Left ventricle myocardium superior (tissue), 1 donor: ENCODE measurements at regions not wholly inside any gene's neighbourhood (a gene's known extent, or its start where the extent isn't known, plus 50 kb on each side); places are given as distances from the start of the nearest gene placed in this dataset.

Experiments used
- ATAC-seq: fragments of 200-7000 bp; cut with Tn5 transposase; one replicate; pipeline ENCODE4 v1.9.1; 2020; ENCODE audit warnings: mild to moderate bottlenecking, moderate library complexity
- DNase-seq: peaks from one replicate; pipeline ENCODE4 v3.0.0-alpha.2; 2020
- intact Hi-C: fragments of 100-400 bp; cut with micrococcal nuclease; formaldehyde crosslinking; loops from one replicate; pipeline ENCODE4 v1.11.0; 2022
- donor health status: DM: no; HTN: yes; CAD: no; lungs with severe emphysema.

DNA sequence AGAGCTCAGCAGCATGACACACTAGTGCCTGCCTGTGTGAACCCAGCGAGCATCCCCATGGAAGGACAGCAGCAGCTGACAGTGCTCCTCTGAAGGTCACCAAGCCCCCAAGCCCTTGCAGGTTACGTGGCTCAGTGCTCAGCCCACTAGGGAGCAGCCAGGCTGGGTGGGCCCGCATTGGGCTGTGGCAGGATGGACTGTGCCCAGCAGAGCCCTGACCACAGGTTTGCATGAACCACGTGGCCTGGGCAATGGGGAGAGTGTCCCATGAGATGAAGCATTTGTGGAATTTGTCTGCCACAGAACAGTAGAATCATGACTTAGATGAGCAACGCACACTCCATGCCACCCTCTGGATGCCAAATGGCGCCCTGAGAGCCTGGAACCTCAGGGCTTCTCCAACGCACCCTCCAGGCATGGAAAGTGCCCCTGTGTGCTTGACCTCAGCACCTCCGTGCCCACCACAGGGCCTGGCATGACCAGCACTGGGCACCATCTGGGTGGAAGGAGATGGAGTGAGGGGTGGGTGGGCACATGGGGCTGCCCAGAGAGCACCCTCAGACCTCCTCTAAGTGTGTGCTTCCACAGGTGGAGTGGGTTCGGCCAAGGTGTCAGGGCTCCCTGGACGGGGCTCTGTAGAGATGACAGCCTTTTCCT, 216.1 kb upstream of the RAB6C start:
- intact Hi-C loops, result no loop called here
- DNase-seq (no peak), ATAC-seq (no peak)

DNA sequence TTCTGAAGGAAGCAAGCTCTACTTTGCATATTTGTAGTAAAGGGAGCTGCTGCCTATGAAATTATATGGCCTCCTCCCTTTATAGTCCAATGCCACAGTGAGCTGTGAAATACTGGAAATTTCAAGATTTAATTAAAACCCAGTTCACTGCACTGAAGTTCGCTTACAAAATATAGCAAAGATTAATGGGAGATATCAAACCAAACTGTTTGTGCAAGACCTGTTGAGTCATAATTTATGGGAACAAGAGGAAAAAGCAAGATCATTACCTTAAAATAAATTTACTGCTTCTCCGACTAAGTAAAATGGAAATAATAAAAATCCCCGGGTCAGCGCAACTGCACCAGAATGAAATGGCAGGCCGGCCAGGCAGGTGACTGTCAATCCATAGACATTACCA, 215.5 kb upstream of the RAB6C start:
- DNase-seq, result no peak
- no peak for ATAC-seq
- intact Hi-C loops, result no loop called here

DNA sequence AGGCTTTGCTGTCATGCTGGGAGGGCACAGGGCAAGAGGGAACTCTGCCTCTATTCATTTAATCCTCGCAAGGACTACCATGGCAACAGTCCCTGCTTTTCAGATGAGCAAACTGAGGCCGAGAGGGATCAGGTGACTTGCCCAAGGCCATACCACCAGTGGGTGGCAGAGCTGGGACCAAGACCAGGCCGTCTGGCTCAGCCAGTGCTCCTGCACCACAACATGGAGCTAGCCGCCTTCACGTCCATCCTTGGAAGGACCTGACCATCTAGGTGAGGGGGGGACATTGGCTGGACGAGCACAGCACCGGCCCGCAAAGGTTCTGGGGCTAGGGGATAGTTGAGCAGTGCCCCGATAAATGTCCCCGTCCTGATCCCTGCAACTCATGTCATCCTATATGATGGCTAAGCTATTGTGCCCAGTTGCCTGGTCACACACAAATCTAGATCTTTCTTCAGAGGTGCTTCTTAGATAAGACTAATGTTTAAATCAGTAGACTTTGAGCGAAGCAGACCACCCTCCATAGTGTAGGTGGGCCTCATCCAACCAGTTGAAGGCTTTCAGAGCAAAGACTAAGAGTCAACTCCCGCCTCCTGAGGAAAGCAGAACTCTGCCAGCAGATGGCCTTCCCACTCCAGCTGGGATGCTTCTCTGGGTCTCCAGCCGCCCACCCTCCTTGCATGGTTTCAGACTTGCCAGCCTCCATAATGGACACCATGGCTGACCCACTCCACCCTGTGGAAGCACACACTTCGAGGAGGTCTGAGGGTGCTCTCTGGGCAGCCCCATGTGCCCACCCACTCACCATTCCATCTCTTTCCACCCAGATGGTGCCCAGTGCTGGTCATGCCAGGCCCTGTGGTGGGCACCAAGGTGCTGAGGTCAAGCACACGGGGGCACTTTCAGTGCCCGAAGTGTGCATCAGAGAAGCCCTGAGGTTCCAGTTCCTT, 214.8 kb upstream of the RAB6C start:
- no peak for ATAC-seq
- intact Hi-C loops, result no loop called here
- no peak for DNase-seq

DNA sequence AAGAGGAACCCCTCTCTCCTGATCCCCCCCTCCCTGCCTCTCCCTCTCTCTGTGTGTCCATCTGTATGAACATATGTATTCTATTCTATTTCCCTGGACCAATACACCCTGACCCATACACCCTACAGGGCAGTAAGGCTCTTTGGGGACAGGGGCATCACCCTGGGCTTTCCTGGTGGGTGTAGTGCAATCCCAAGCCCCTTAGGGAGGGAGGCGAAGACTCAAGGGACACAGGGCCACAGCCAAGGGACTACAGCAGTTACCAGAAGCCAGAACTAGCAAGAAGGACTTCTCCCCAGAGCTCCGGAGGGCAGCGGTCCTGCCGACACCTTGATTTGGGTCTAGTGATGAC, 214.2 kb upstream of the RAB6C start:
- no peak for ATAC-seq
- DNase-seq, result no peak
- intact Hi-C loops, result no loop called here

DNA sequence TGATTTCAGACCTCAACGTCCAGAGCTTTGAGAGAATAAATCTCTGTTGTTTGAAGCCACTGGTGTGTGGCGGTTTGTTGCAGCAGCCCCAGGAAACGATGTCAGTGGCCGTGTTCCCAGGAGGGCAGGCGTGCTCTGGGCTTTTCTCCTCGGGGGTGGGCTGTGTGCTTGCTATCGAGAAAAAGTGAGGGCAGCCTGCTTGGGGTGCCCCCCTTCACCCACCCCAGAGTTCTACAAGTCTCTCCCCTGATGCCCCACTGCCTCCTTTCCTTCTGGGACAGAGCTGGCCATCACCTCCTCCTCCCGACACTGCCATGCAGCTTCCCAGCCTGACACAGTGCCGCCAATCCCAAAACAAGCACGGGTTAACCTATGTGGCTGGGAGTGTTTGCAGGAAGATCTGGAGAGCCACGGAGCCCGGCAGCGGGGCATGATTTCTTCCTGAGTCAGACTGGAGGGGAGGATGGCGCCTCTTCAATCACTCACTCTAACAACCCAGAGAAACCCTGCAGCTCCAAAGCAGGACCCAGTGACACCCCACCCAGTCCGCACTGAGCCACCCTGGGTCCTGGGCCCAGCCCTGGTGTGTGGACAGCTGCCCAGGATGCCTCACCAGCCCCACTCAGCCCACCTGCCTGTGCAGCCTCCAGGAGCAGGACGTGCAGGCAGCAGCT, 213.7 kb upstream of the RAB6C start:
- intact Hi-C loops, result no loop called here
- no peak for DNase-seq

DNA sequence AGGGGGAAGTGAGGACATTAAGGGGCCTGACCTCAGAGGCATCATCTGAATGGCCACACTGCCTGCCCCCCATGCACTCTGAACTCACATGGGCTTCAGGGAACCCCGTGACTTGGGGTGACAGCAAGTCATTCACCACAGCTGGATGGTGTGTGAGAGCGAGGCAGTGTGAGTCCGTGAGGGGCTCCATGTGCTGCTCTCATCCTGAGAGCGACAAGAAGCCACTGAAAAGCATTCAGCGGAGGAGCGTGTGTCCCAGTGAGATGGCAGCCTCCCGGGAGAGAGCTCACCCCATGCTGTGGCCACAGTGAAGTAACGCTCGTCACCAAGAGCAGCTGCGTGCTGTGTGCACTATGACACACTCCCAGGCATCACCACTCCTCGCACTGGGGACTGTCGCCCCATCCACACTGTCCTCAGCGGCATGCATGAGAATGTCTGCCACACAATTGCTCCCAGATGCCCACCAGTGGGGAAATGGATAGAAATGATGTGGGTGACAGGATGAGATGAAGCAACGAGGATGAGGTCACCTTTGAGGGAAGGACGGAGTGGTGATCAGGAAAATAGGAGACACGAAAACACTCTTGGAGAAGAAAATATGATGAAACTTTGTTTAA, 213.0 kb upstream of the RAB6C start:
- intact Hi-C loops, result no loop called here
- DNase-seq (no peak), ATAC-seq (no peak)

More for the DNA sequence above, 213.7 kb upstream of the RAB6C start:
- no peak for ATAC-seq

DNA sequence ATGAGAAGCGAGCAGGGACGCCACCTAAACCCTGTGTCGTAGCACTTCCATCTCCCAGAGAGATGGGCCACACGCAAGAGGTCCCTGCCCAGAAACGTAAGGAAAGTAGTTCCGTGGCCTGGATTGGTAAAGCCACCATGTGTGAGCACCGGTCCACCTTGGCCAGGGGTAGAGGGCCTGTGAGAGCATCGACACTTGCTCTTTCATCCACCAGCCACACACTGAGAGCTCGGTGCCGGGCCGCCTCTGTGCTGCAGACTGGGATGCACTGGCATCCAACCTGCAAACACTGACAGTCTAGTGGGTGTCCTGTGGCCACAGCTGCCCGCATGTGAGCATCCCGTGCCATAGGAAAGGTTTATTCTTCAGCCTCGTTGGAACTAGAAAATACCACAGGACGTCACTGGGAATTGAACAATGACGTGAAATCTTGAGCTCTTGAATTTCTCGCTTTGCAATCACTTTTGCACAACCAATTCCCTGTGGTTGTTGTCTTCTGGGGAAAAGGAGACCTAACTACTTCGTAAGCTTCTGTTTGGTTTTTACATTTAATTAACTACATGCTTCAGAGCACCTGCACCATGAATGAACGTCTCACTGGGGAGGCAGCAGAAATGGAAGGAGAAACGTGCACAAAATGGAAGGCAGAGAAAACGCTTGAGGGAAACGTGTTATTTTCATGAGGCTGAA, 212.0 kb upstream of the RAB6C start:
- no peak for DNase-seq

DNA sequence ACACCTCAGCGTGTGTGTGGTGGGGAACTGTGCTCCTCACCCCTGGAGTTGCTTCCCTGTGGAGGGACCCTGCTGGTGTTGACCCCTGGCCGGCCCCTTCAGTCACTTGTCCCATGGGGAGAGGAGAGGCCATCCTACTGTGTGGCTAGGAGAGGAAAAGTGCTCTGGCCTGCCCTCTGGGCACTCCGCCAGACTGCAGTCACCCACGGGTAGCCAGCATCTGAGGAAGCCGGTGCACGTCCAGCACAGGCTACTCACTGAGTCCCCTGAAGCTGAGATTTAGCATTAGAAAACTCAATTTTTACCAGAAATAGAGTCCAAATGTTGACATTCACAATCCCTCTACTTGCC, 211.5 kb upstream of the RAB6C start:
- ATAC-seq (no peak), DNase-seq (no peak)
- intact Hi-C loops, result no loop called here

More for the DNA sequence above, 212.0 kb upstream of the RAB6C start:
- no peak for ATAC-seq
- intact Hi-C loops, result no loop called here

DNA sequence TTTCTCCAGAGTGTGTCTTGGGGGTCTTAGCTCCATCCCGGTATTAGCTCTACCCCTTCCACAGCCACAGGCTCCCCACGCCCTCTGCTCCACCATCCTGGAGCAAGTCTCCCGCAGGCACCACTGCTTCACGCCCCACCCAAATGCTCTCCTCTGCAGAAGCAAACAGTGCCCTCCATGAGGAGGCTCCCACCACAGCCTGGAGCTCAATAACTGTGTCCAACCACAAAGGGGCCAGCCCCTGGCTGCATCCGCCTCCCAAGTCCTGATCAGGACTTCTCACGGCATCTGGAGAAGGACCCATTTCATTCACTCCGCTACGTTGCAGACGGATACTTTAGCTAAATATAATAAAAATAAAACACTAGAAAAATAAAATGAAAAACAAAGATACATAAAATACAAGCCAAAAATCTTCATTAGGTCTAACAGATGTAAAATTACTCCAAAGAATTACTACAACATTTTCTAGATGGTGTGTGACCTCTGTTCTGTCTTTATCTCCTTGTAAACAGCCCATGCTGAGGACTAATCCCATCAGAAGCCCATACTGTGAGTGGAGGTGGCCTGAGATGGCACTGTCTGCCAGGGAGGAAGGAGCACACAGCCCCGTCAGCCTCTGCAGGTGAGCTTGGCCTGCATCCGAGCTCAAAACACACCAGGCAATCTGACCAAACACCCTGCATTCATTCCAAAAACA, 210.8 kb upstream of the RAB6C start:
- DNase-seq (no peak), ATAC-seq (no peak)
- intact Hi-C loops, result no loop called here

DNA sequence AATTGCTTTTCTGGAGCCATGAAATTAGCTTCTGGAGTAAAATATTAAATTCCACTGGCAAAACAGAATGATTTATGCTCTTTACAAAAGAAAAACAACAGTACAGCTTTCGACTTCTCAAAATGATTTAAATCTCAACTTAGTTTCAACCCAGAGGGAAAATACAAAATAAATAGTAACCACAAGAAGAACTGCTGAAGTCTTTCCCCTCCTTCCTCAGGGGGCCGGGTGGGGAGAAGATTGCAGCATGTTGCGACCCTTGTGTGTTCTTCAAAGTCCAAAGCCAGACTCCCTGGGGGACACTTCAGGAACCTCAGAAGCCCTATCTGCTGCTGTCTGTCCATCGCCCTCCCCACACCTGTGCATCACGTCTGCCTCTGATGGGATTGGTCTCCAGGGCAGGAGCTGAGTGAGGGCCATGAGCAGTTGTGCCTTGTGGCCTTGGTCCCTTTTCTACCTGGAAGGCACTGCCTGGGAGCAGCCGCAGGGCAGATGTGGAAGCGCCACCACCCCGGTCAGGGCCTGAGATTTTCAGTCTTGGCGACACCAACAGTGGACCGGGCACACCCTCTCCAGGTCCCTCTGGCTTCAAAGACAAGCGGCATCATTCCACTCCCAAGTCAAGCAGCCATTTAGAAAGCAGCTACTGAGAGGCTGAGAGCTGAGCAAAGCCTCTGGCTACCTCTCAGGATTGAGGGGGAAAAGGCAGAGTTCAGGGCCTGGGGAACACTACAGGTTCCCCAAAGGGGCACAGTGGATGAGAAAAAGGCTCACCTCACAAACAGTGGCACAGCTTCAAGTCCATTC, 210.1 kb upstream of the RAB6C start:
- DNase-seq (no peak), ATAC-seq (no peak)
- intact Hi-C loops, result no loop called here

DNA sequence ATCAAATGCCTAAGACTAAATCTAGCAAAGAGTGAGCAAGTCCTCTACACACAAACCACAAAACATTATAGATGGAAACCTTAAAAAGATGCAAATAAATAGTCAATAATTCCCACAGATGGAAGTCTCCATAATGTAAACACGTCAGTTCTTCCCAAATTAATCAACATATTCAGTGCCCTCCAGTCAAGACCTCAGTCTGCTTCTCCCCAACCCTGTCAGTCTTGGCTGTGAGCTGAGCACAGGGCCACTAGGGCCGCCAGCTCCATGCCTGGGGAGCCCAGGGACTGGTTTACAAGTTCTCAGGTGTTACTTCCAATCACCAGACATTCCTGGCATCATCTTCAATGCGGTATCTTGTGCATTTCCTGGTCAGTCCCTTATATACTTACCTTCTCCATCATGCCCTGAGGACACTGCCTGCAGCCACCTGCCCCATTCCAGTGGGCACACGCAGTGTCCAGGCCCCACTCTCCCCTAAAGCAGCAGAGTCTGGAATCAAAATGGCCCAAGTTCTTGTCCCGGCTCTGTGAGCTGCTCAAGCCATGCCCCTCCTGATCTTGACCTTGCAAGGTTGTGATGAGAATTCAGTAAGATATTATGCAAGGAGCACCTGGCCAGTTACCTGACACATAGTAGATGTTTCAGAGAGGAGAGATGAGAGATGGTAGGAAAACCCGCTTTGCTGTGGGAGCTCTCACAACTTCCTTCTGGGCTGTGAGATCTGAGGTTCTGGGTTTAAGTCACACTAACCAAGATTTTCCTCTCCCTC, 207.9 kb upstream of the RAB6C start:
- DNase-seq (no peak), ATAC-seq (no peak)
- intact Hi-C loops, result no loop called here

DNA sequence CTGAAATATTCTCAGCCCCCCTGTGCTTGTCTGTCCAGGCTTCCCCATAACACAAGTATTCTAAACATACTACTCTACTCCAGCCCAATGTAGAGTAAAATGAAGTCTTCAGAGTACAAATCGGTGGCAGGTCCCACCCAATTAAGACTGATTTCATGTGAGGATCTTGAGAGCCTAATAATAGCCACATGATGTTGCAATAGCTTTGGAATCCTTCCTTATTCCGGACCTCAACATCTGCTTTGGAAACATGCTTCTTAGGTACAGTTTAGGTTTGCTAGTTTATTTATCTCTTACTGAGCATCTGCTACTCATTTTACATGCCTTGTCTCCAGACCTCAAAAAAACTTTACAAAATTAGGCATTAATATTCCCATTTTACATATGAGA, 207.3 kb upstream of the RAB6C start:
- DNase-seq (no peak), ATAC-seq (peak; percentile 43)
- intact Hi-C loops, result no loop called here

DNA sequence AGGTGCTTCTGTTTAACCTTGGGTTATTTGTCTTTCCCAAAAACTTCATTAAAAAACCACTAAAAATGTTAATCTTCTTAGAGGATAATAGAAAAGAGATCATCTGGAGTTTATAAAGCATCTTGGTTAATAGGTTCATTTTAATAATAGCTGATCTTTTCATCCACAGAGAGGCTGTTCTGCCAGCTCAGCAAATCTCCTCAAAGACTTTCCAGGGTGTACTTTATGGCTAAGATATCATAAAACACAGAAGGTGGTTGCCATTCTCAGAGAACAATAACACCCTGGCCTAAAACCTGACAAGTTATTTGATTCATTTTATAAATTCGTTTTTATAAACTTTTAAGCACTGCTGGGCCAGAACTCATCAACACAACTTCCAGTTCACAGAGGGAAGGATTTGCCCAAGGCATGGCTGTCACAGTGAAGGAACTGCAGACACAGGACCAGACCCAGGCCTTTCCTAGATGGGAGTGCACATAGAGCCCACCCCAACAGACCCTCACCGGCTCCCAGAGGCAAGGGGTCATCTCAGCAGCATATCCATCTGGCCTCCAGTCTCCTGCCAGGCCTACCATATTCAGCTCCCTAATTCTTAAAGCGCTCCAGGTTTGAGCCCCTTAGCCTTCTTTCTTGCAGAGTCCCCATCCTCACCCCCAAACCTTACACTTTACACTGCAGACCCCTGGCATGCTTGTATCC, 203.4 kb upstream of the RAB6C start:
- no peak for ATAC-seq
- intact Hi-C loops, result no loop called here

DNA sequence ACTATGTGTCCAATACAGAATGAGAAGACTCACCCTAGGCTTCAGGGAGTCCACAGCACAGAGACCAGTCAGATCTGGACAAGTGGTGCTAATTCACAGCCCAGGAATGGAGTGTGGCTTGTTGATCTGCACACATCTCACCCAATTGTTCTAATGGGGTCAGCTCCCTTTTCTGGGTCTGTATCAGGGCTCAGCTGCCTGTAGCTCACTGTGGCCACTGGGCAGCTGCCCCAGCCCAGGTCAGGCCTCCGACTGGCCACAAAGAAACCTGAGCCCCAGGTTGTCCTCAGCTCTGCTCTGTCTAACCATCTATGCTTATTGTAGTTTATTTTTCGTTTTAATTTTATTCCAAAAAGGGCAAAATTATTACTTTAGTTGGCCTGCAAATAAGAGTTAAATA, 202.3 kb upstream of the RAB6C start:
- no peak for DNase-seq
- intact Hi-C loops, result no loop called here
- ATAC-seq, result no peak

More for the DNA sequence above, 203.4 kb upstream of the RAB6C start:
- DNase-seq, result no peak

DNA sequence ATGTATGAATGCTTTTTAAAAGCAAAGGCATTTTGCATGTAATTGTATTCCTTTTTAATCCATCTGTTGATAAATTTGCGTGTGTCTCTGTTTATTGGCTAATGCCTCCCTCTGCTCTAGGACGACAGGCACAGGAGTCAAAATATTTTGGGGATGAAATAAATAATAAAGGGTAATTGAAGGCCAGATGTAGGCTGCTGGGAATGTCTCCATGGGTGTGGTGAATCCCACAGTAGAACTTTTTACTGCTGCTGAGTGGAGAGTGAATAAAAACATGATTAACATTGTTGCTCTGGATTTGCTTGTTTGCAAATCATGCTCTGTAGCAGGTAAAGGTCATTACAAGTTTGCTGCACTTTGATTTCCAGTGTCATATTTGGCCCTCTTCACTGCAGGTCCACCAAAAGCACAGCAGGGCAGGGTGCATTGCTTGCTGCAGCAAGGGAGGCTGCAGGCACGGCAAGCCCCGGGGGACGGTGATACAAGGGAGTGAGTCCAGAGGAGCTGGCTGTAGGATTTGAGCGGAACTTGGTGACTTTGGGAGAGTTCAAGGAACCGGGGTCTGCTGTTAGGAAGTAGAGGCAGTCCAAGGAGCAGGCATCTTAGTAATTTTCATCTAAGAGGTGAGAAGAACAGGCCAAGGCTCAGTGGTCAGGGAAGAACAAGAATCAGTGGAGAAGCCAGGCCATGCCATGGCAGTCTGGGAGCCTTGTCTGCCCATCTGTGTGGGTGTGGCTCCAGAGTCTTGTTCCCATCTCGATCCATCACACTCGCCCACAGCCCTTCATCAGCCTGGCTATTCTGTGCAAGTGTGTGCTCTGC, 201.5 kb upstream of the RAB6C start:
- intact Hi-C loops, result no loop called here

DNA sequence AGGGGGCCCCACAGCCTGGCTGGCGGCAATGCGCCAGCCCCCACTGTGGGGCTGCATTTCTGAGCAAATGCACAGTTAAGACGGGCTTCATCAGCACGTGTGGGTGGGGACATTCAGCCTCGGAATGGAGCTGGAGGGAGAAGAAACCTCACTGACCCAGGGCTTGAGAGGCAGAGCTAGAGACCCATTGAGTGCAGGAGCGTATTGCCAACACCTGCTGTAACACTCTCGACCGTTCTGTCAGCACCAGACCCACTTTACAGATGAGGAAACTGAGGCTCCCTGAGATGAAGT, 200.9 kb upstream of the RAB6C start:
- no peak for ATAC-seq
- intact Hi-C loops, result no loop called here
- no peak for DNase-seq

More for the DNA sequence above, 201.5 kb upstream of the RAB6C start:
- peak; percentile 41 for ATAC-seq
- no peak for DNase-seq
